ENCODE measurements at regions not wholly inside any gene's neighbourhood (a gene's known extent, or its start where the extent isn't known, plus 50 kb on each side); places are given as distances from the start of the nearest gene placed in this dataset.

DNA sequence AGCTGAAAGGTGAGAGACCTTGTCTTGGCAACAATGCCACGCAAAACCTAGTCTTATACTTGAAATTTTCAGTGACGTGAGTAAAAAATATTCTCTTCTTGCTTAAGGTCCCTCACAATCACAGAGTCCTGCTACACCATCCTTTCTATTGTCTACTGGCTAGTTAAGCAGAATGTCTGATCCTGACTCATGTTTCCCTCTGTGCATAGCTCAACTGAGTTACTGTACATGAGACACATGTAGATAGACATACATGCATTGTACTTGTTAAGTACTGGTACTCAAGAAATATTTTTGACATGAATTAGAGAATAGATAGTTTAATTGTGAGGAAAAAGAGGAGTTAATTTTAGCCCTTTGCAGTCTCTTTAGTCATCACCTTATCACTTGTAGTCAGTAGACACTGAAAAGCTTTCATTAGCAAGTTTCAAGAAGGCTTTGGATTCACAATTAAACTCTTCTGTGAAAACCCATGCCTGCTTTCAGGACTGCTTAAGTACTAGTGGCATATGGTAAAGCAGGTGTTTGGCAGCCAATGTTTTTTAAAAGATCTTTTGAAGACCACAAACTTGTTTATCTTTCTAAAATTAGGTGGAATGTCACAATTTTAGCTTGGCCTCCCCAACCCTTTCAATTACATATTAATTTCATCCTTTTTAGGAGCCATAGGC, 158.7 kb upstream of the CCDC150 start:
- no peak for TF ChIP-seq CTCF (IDR thresholded peaks at IDR 0.05)
- Histone ChIP-seq H3K27ac (no peak overlapping the region), H3K27me3 (ENCODE audit: control insufficient read depth, insufficient read depth, low read length) (no peaks in the 10 kb centered on the region), H2AFZ (no peak overlapping the region), H3K9ac (no peak overlapping the region), H3K4me3 (ENCODE audit: low read depth, low read length) (no peak overlapping the region), H3K4me2 (ENCODE audit: low read length) (no peak overlapping the region), H3K9me3 (ENCODE audit: control insufficient read depth, low read length) (no peaks in the 10 kb centered on the region), H3K79me2 (no peaks in the 10 kb centered on the region), H3K4me1 (no peaks in the 10 kb centered on the region), H3K36me3 (ENCODE audit: control insufficient read depth, insufficient read depth, low read length) (no peaks in the 10 kb centered on the region)

- no peak overlapping the region for H3K4me2 ChIP-seq (ENCODE audit: low read length)
- H3K4me3 ChIP-seq (ENCODE audit: low read depth, low read length) = no peak overlapping the region
- H3K27me3 ChIP-seq (ENCODE audit: control insufficient read depth, insufficient read depth, low read length) = no peaks in the 10 kb centered on the region
- H3K4me1 ChIP-seq = no peaks in the 10 kb centered on the region
- no peak overlapping the region for H2AFZ ChIP-seq
- H3K79me2 ChIP-seq = no peaks in the 10 kb centered on the region
- no peak for TF ChIP-seq CTCF (IDR thresholded peaks at IDR 0.05)
- no peak overlapping the region for H3K9ac ChIP-seq
- no peaks in the 10 kb centered on the region for H3K9me3 ChIP-seq (ENCODE audit: control insufficient read depth, low read length)
- H3K27ac ChIP-seq = no peak overlapping the region
- H3K36me3 ChIP-seq (ENCODE audit: control insufficient read depth, insufficient read depth, low read length) = no peaks in the 10 kb centered on the region
Measured at GRCh38 chr2:196481324-196481697, 158.2 kb upstream of the CCDC150 start.

GRCh38 chr2:196482119-196483065, 157.1 kb upstream of the CCDC150 start:
- no peak for TF ChIP-seq CTCF (IDR thresholded peaks at IDR 0.05)
- no peak overlapping the region for H3K27ac ChIP-seq

GRCh38 chr2:196486146-196486545, 153.4 kb upstream of the CCDC150 start:
- Histone ChIP-seq H3K27ac (no peak overlapping the region), H2AFZ (no peak overlapping the region), H3K4me3 (ENCODE audit: low read depth, low read length) (no peak overlapping the region), H3K9me3 (ENCODE audit: control insufficient read depth, low read length) (no peaks in the 10 kb centered on the region), H3K9ac (no peak overlapping the region), H3K79me2 (no peaks in the 10 kb centered on the region), H3K4me2 (ENCODE audit: low read length) (no peak overlapping the region), H3K36me3 (ENCODE audit: control insufficient read depth, insufficient read depth, low read length) (no peaks in the 10 kb centered on the region), H3K27me3 (ENCODE audit: control insufficient read depth, insufficient read depth, low read length) (no peaks in the 10 kb centered on the region), H3K4me1 (peaks cover 5% of the 10 kb centered on the region)
- TF ChIP-seq CTCF (IDR thresholded peaks at IDR 0.05) = no peak

More at GRCh38 chr2:196482119-196483065, 157.1 kb upstream of the CCDC150 start:
- H2AFZ ChIP-seq = no peak overlapping the region
- H3K4me1 ChIP-seq = peaks cover 1% of the 10 kb centered on the region
- no peaks in the 10 kb centered on the region for H3K27me3 ChIP-seq (ENCODE audit: control insufficient read depth, insufficient read depth, low read length)
- no peak overlapping the region for H3K9ac ChIP-seq
- H3K79me2 ChIP-seq = no peaks in the 10 kb centered on the region
- H3K36me3 ChIP-seq (ENCODE audit: control insufficient read depth, insufficient read depth, low read length) = no peaks in the 10 kb centered on the region
- H3K4me2 ChIP-seq (ENCODE audit: low read length) = no peak overlapping the region
- no peak overlapping the region for H3K4me3 ChIP-seq (ENCODE audit: low read depth, low read length)
- no peaks in the 10 kb centered on the region for H3K9me3 ChIP-seq (ENCODE audit: control insufficient read depth, low read length)
